AG09309 (cell line): ENCODE measurements at regions not wholly inside any gene's neighbourhood (a gene's known extent, or its start where the extent isn't known, plus 50 kb on each side); places are given as distances from the start of the nearest gene placed in this dataset.

ENCODE experiments used
- DNase-seq: peaks from one replicate; pipeline ENCODE4 v3.0.0-alpha.2; 2010; ENCODE audit warnings: low read depth
- H3K4me3 ChIP-seq: 2 replicates; pipeline ENCODE4 v1.5.1; 2011; ENCODE audit warnings: mild to moderate bottlenecking, low read depth, low read length, moderate library complexity; ENCODE audit not compliant: control insufficient read depth
- CTCF ChIP-seq: IDR thresholded peaks from 2 replicates; pipeline ENCODE4 v1.5.1; 2011; ENCODE audit warnings: mild to moderate bottlenecking, low read depth, low read length, inconsistent platforms; ENCODE audit not compliant: insufficient read depth, control insufficient read depth; ENCODE audit errors: missing control alignments

- DNase-seq: no peak
- TF ChIP-seq CTCF: no peak
- H3K4me3 ChIP-seq: no peak overlapping the region
Observed at GRCh38 chr1:48105165-48105564, 108.0 kb upstream of the TRABD2B start.

- no peak for TF ChIP-seq CTCF
- DNase-seq: no peak
- H3K4me3 ChIP-seq: no peak overlapping the region
Observed at GRCh38 chr1:48103495-48103894, 106.3 kb upstream of the TRABD2B start.

GRCh38 chr1:48102766-48103165 is 105.6 kb upstream of the TRABD2B start:
- no peak for DNase-seq
- no peak for TF ChIP-seq CTCF
- no peak overlapping the region for H3K4me3 ChIP-seq

GRCh38 chr1:48099072-48099773 is 102.0 kb upstream of the TRABD2B start:
- no peak for DNase-seq
- TF ChIP-seq CTCF: no peak
- H3K4me3 ChIP-seq: no peak overlapping the region

DNA sequence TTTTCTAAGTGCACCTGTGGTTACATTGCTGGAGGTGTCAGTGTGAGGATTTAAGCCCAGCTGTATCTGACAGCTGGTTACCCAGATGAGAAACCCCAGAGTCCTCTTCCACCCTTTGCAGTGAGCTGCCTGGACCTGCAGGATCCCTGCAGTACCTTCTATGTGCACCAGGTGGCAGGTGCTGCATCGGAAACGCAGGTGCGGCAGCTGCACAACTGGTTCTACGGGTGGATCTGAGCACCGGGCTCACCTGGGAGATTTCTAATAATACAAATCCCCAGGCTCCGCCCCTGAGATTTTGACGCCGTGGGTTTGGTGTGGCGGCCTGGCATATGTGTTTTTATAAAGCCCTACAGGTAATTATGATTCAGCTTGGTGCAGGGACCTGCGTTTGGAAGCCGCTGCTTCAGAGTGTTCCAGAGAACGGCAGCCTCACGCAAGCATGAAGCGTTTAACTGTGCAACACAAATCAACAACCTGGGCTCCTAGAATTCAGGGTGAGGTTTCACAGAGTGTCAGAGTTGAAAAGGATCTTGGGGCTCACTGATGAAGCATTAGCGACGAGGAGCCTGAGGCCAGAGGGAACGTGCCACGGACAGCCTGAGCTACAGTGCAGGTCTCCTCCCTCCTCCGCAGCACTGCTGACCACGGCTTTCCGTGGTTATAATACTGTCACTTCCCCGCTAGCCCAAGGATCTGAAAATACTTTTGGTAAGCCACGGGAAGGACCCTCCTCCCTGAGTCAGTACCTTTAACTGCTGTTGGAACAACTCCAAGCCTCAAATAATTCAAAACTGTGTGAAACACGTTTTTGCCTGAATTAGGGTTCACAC is 96.7 kb upstream of the TRABD2B start:
- TF ChIP-seq CTCF: peak; percentile 68
- no peak overlapping the region for H3K4me3 ChIP-seq
- DNase-seq: no peak

- no peak for DNase-seq
- H3K4me3 ChIP-seq: no peak overlapping the region
- TF ChIP-seq CTCF: no peak
Observed at GRCh38 chr1:48093147-48093546, 96.0 kb upstream of the TRABD2B start.
